Stimulated activated naive CD8-positive, alpha-beta T cell treated with anti-CD3 and anti-CD28 coated beads, Interleukin-15, Interleukin-2, amounts not matched to agents 100 ng/mL and 50 ng/mL, for 24 hours (primary cell): ENCODE measurements at regions not wholly inside any gene's neighbourhood (a gene's known extent, or its start where the extent isn't known, plus 50 kb on each side); places are given as distances from the start of the nearest gene placed in this dataset.
"Not testable (repeated sequence)": the region's sequence is repeated elsewhere in the genome, so short reads cannot be mapped to it uniquely, and the experiment has no call there.

Experiments
- H3K27ac Mint-ChIP-seq: one replicate; pipeline ENCODE4 v1.8.0; 2021; ENCODE audit warnings: mild to moderate bottlenecking, mixed read lengths
- H3K27me3 Mint-ChIP-seq: one replicate; pipeline ENCODE4 v1.8.0; 2021; ENCODE audit warnings: mixed read lengths
- H3K36me3 Mint-ChIP-seq: one replicate; pipeline ENCODE4 v1.8.0; 2021; ENCODE audit warnings: low read depth, mixed read lengths
- H3K4me1 Mint-ChIP-seq: one replicate; pipeline ENCODE4 v1.8.0; 2021; ENCODE audit warnings: low read depth, mixed read lengths
- H3K4me3 Mint-ChIP-seq: one replicate; pipeline ENCODE4 v1.8.0; 2021; ENCODE audit warnings: mild to moderate bottlenecking, mixed read lengths
- H3K9me3 Mint-ChIP-seq: one replicate; pipeline ENCODE4 v1.8.0; 2021; ENCODE audit warnings: mixed read lengths

DNA sequence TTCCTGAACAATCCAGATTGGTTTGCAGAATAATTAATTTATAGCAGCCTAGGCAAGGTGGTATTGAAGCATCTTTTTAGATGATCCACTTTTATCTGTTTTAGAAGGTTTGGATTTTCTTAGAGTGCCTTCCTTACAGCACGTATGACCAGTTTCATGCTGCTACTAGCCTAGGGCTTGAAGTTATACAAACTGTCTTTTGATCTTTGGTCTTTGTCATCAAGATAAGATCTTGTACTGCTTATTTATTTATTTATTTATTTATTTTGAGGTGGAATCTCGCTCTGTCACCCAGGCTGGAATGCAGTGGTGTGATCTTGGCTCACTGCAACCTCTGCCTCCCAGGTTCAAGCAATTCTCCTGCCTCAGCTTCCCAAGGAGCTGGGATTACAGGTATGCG, 68.5 kb upstream of the TGM3 start:
- H3K9me3 Mint-ChIP-seq, H3K36me3 Mint-ChIP-seq, H3K4me3 Mint-ChIP-seq, H3K27me3 Mint-ChIP-seq, H3K4me1 Mint-ChIP-seq, H3K27ac Mint-ChIP-seq: not testable (repeated sequence)

DNA sequence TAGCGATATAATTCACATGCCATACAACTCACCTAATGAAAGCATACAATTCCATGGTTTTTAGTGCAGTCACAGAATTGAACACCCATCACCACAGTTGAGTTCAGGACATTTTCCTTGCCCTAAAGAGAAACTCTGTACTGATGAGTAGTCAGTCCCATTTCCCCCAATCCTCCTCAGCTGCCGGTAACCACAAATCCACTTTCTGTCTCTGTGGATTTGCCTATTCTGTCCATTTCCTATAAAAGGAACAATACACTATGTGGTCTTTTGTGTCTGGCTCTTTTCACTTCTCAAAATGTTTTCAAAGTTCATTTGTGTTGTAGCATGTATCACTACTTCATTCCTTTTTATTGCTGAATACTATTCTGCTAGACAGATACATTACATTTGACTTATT, 67.9 kb upstream of the TGM3 start:
- Mint-ChIP-seq H3K9me3 (no peaks in the 10 kb centered on the region), H3K4me1 (no peaks in the 10 kb centered on the region)

DNA sequence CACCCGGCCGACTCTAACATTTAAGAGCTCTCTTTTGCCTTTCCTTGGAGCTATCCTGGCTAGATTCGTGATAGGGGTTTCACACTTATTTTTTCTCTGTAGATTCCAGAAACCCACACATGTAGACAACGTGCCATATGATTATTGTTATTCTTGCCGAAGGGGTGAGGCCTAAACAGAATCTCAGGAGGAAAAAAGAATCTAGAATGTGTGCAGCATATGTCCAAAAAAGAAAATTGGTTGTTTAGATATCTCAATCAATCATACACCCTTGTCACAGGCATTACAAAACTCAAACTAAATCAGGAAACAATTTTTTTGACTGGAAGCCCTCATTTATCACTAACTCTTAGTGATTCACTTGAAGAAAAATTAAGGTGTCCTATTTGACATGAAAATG, 66.9 kb upstream of the TGM3 start:
- H3K9me3 Mint-ChIP-seq, result no peaks in the 10 kb centered on the region
- H3K27ac Mint-ChIP-seq, result no peak overlapping the region
- H3K27me3 Mint-ChIP-seq, result peaks cover 8% of the 10 kb centered on the region
- H3K4me3 Mint-ChIP-seq, result no peak overlapping the region
- H3K36me3 Mint-ChIP-seq, result no peaks in the 10 kb centered on the region
- H3K4me1 Mint-ChIP-seq, result no peaks in the 10 kb centered on the region

More for the DNA sequence above, 67.9 kb upstream of the TGM3 start:
- no peaks in the 10 kb centered on the region for H3K36me3 Mint-ChIP-seq
- no peak overlapping the region for H3K27ac Mint-ChIP-seq
- H3K4me3 Mint-ChIP-seq, result no peak overlapping the region
- peaks cover 8% of the 10 kb centered on the region for H3K27me3 Mint-ChIP-seq

DNA sequence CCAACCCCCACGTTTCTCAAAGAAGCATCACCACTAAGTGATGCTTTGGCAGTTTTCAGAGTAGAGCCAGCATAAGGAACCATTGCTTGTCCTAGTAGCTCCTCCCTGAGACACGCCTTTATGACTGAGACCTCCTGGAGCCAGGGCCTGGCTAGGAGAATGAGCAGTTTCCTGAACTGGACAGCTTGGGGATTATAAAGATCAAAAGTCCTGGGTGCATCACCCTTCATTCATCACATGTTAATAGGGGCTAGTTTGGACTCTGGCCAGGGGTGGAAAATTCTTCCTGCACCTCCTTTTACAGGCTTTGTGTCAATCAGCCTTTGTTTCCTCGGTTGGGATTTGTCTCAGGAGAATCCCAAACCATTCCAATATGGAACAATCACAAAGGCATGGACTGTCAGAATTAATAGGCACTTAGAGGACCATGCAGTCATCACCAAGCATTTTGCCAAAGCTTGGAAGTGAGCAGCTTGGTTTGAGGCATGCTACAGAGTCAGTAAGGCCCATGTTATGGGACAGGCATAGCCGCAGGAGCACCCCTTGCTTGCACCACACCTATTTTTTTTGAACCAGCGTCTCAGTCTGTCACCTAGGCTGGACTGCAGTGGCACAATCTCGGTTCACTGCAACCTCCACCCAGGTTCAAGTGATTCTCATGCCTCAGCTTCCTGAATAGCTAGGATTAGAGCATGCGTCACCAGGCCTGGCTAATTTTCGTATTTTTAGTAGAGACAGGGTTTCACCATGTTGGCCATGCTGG, 64.9 kb upstream of the TGM3 start:
- H3K27ac Mint-ChIP-seq, result no peak overlapping the region
- no peaks in the 10 kb centered on the region for H3K9me3 Mint-ChIP-seq
- no peaks in the 10 kb centered on the region for H3K36me3 Mint-ChIP-seq
- H3K4me3 Mint-ChIP-seq, result no peak overlapping the region
- H3K27me3 Mint-ChIP-seq, result peaks cover 4% of the 10 kb centered on the region
- H3K4me1 Mint-ChIP-seq, result no peaks in the 10 kb centered on the region

DNA sequence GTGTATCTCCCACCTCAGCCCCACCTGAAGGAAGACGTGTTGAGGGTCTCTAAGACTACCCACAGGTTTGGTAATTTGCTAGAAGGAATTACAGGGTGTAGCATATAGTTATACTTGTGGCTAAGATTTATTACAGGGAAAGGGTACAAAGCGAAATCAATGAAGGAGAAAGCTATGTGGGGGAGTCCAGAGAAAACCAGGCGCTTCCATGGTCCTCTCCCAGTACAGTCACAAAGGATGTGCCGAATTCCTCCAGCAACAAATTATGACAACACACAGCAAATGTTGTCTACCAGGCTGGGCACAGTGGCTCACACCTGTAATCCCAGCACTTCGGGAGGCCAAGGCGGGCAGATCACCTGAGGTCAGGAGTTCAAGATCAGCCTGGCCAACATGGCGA, 64.1 kb upstream of the TGM3 start:
- Mint-ChIP-seq H3K9me3 (no peaks in the 10 kb centered on the region), H3K4me3 (no peak overlapping the region), H3K36me3 (no peaks in the 10 kb centered on the region), H3K27me3 (peaks cover 4% of the 10 kb centered on the region), H3K27ac (no peak overlapping the region), H3K4me1 (no peaks in the 10 kb centered on the region)

DNA sequence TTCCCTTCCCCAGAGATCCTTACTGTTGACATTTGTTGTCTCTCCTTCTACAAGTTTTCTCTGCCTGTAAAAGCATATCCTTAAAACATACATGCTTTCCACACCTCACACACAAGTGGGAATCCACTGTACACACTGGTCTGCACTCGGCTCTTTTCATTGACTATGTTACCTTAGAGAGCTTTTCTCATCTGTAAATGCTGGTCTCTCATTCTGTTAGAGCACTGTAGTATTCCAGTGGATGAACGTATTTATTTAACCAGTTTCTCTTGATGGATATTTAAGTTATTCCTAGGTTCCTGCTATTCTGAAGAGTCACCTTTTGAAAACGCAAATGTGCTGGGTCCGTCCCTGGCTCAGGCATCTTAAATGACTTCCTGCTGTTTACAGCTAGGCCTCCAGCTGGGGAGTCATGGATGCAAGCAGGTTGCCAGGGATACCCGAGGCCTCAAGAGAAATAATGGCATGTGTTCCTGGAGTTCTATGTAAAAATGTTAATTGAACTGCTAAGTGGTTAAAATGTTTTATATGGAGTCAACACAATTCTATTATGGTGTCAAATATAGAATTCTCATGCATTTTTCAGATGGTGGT, 61.1 kb upstream of the TGM3 start:
- Mint-ChIP-seq H3K27ac (no peak overlapping the region), H3K36me3 (no peaks in the 10 kb centered on the region), H3K4me1 (no peaks in the 10 kb centered on the region), H3K9me3 (no peaks in the 10 kb centered on the region), H3K27me3 (no peaks in the 10 kb centered on the region), H3K4me3 (no peak overlapping the region)

DNA sequence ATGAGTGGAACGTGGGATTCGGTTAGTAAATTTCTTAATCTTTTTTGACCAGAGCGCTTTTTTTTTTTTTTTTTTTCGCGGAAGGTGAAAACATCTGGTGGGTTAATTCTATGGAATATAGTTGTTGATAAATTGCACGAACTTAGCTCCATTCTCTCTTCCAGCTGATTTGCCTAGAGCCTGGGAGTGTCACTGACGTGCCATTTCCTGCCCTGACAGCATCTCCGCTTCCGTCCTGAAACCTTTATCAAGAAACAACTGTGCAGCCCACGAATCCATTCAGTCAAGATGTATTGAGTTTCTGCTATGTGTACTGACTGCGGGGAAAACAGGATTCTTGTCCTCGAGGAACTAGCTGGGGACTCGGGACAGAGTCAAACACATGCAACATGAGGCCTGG, 59.5 kb upstream of the TGM3 start:
- H3K4me1 Mint-ChIP-seq, result no peaks in the 10 kb centered on the region
- no peak overlapping the region for H3K27ac Mint-ChIP-seq
- H3K27me3 Mint-ChIP-seq, result no peaks in the 10 kb centered on the region
- no peaks in the 10 kb centered on the region for H3K9me3 Mint-ChIP-seq
- no peak overlapping the region for H3K4me3 Mint-ChIP-seq
- H3K36me3 Mint-ChIP-seq, result no peaks in the 10 kb centered on the region

DNA sequence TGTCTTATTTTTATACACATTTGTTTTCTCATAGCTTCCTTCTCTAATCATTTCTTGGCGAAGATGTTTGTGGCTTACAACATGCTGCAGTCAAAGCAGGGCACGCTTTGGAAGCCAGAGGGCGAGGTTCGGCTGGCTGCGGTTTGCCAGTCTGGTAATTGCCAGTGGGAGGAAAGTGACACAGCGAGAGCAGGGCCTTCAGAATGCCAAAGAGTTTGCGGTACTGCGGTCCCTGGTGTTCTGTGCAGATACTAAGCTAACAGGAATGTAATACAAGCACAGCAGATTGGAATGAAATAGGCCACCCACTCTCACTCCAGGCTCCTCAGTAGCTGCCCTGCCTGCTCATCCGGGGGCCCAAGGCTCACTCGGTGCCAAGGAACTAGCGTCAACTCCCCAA, 58.7 kb upstream of the TGM3 start:
- H3K27ac Mint-ChIP-seq, result no peak overlapping the region
- H3K4me1 Mint-ChIP-seq, result no peaks in the 10 kb centered on the region
- no peaks in the 10 kb centered on the region for H3K27me3 Mint-ChIP-seq
- H3K9me3 Mint-ChIP-seq, result no peaks in the 10 kb centered on the region
- no peaks in the 10 kb centered on the region for H3K36me3 Mint-ChIP-seq
- no peak overlapping the region for H3K4me3 Mint-ChIP-seq

DNA sequence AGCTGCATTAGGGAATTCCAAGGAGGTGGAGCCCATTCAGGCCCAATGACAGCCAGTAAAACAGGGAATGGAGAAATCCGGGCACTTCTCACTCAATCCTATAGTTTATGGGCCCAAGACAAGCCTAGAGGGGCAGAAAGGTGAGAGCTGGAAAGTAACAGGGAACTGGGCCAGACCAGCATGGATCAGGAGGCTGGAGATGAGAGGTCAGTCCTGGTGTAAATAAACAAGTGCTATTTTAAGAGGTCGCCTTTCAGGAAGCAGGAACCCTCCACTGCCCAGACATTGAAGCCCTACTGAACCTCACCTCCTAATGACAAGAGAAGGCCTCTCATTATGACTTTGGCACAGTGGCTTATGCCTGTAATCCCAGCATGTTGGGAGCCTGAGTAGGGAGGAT, 57.2 kb upstream of the TGM3 start:
- Mint-ChIP-seq H3K36me3 (no peaks in the 10 kb centered on the region), H3K9me3 (no peaks in the 10 kb centered on the region), H3K27me3 (no peaks in the 10 kb centered on the region), H3K4me1 (no peaks in the 10 kb centered on the region), H3K27ac (no peak overlapping the region), H3K4me3 (no peak overlapping the region)

DNA sequence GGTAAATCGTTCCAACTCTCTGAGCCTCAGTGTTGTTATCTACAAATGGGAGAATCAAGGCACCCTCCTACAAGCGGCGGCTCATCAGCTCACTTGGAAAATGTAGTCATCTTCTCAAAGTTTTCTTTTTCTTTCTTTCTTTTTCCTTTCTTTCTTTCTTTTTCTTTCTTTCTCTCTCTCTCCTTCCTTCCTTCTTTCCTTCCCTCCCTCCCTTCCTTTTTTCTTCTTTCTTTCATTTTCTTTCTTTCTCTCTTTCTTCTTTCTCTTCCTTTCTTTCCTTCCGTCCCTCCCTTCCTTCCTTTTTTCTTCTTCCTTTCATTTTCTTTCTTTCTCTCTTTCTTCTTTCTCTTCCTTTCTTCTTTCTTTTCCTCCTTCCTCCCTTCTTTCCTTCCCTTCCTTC, 55.0 kb upstream of the TGM3 start:
- Mint-ChIP-seq H3K9me3 (no peaks in the 10 kb centered on the region), H3K4me3 (no peak overlapping the region), H3K27me3 (peaks cover 3% of the 10 kb centered on the region), H3K4me1 (no peaks in the 10 kb centered on the region), H3K27ac (no peak overlapping the region), H3K36me3 (no peaks in the 10 kb centered on the region)

DNA sequence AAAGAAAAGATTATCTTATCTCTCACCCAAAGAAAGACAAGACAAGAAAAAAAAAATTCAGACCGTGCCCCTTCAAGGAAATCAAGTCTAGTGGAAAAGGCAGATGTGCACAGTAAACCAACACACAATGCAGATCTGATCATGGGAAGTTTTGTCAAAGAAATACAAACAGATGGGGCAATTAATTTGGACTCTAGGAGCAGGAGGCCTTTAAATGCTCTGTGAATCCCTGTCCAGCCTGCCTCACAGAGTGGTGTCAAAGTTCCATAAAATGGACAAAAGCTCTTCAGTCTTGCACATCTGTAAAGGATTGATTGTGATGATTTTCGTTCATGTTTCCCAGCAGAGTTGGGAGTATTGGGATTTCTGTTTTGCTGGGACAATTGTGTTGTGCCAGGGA, 53.1 kb upstream of the TGM3 start:
- Mint-ChIP-seq H3K4me3 (no peak overlapping the region), H3K27ac (no peak overlapping the region), H3K9me3 (no peaks in the 10 kb centered on the region), H3K36me3 (no peaks in the 10 kb centered on the region), H3K27me3 (peaks cover 8% of the 10 kb centered on the region), H3K4me1 (no peaks in the 10 kb centered on the region)

DNA sequence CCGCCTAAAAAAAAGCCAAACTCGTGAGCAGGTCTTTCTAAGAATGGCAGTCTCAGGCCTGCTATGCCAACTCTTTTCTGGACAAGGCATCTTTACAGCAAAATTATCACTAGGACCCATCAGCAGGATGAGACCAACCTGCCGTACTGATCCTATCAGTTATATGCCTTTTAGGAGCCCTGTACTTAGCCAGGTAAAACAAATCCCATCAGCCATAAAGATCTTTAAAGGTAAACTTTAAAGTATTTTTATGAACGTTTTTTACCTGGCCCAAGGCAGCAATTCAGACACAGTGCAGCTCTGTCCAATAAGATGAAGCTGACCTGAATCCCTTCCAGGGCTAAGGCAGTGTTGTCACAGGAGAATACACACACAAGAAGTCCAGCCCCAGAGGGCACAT, 51.3 kb upstream of the TGM3 start:
- Mint-ChIP-seq H3K36me3 (no peaks in the 10 kb centered on the region), H3K4me1 (no peaks in the 10 kb centered on the region)

DNA sequence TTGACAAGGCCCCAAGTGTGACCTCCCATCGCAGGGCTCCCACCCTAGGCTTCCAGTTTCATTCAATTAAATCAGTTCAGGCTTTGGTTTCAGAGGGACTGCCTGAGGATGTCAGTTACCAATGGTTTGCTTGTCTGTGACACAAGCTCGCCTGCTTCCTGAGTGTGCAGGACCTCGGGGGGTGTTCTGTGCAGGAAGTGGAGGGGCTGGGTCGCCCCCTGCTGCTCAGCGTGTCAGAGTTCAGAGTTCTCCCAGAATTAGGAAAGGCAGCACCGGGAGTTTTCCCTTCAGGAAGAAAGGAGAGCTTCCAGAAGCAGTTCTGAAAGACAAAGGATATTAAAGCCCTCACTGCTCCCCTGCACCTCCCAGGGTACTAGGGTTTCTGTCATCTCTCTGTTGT, 50.8 kb upstream of the TGM3 start:
- Mint-ChIP-seq H3K36me3 (no peaks in the 10 kb centered on the region), H3K9me3 (no peaks in the 10 kb centered on the region), H3K27me3 (peaks cover 20% of the 10 kb centered on the region), H3K4me3 (no peak overlapping the region), H3K4me1 (no peaks in the 10 kb centered on the region), H3K27ac (no peak overlapping the region)

More for the DNA sequence above, 51.3 kb upstream of the TGM3 start:
- no peak overlapping the region for H3K27ac Mint-ChIP-seq
- H3K4me3 Mint-ChIP-seq, result no peak overlapping the region
- no peaks in the 10 kb centered on the region for H3K9me3 Mint-ChIP-seq
- H3K27me3 Mint-ChIP-seq, result peaks cover 17% of the 10 kb centered on the region

DNA sequence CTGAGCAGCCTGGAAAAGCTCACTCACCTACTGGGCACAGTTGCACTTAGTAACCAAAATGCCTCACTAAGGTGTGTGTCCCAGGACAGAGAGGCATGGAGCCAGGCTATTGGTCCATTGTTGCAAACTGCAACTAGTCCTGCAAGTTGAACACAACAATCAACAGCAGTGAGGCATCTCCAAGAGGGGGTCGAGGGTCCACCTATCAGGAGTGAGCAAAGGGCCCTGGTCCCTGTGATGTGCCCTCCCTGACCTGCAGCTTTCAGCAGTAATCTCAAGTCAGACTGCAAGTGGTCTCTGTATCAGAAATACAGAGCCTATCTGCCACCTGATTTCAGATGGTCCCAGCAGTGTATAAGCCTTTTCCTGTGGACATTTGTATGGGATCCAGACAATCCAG, 50.2 kb upstream of the TGM3 start:
- Mint-ChIP-seq H3K27me3 (peaks cover 27% of the 10 kb centered on the region), H3K27ac (no peak overlapping the region), H3K36me3 (no peaks in the 10 kb centered on the region), H3K4me1 (no peaks in the 10 kb centered on the region), H3K4me3 (no peak overlapping the region), H3K9me3 (no peaks in the 10 kb centered on the region)
